Fibroblast of mammary gland (primary cell): ENCODE measurements at regions not wholly inside any gene's neighbourhood (a gene's known extent, or its start where the extent isn't known, plus 50 kb on each side); places are given as distances from the start of the nearest gene placed in this dataset.
A peak's percentile ranks its signal among the peaks of the same experiment; 100 is the strongest.

Source experiments
- DNase-seq: peaks from one replicate; pipeline ENCODE4 v3.0.0-alpha.2; 2010; ENCODE audit warnings: low read depth
- H3K4me3 ChIP-seq: 2 replicates; pipeline ENCODE4 v1.5.1; 2011; ENCODE audit warnings: low read depth, mild to moderate bottlenecking, low read length, moderate library complexity; ENCODE audit not compliant: control insufficient read depth
- TF ChIP-seq, protein P1 (sequence below): conservative IDR thresholded peaks from 2 replicates; pipeline ENCODE4 v1.5.1; 2011; ENCODE audit warnings: low read depth, low read length, inconsistent platforms; ENCODE audit not compliant: control insufficient read depth, insufficient read depth

DNA sequence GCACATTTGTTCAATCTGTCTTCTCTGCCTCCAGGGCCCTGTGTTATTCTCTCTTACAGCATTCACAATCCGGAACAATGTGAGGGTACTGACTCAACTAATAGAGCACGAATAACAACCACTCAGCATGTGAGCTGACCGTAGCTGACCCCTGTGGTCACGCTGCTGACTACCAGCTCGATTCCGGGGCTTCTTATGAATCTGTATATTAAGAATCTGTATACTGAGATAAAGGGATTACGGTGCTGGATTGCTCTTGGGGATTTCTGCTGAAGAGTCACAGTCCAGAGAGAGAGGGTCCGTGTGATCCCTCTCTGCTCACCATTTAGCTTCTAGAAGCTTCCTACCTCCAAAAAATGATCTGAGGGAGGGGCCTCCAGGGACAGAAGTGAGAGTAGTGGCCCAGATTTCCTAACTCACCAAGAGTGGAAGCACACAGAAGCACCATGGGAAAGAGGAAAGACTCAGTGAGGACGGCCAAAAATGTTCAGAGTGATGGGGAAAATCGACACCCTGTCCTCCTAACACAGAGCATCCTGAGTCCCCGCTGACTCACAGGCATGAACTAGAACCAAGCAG, 156.2 kb downstream of the THBS2 start:
- H3K4me3 ChIP-seq = no peak overlapping the region
- TF ChIP-seq, protein P1, sequence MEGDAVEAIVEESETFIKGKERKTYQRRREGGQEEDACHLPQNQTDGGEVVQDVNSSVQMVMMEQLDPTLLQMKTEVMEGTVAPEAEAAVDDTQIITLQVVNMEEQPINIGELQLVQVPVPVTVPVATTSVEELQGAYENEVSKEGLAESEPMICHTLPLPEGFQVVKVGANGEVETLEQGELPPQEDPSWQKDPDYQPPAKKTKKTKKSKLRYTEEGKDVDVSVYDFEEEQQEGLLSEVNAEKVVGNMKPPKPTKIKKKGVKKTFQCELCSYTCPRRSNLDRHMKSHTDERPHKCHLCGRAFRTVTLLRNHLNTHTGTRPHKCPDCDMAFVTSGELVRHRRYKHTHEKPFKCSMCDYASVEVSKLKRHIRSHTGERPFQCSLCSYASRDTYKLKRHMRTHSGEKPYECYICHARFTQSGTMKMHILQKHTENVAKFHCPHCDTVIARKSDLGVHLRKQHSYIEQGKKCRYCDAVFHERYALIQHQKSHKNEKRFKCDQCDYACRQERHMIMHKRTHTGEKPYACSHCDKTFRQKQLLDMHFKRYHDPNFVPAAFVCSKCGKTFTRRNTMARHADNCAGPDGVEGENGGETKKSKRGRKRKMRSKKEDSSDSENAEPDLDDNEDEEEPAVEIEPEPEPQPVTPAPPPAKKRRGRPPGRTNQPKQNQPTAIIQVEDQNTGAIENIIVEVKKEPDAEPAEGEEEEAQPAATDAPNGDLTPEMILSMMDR = no peak
- peak; percentile 98 for DNase-seq

DNA sequence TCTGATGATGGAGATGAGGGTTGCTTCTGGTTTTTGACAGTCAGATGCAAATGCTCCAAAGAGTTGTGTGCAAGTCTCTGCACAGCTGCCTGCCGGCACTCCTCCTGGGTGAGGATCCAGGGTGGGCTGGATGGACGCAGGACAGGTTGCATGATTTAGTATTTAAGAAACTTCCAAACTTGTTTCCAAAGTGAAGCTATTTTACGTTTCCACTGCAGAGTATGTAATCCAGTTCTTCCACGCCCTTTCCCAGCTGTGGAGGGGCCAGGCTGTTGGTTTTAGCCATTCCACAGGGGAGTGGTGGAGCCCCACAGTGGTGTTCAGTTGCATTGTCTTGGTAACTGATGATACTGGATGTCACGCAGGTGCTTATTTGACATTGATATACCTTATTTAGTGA, 157.3 kb downstream of the THBS2 start:
- TF ChIP-seq, protein P1 = peak; percentile 22
- no peak overlapping the region for H3K4me3 ChIP-seq
- peak; percentile 33 for DNase-seq

DNA sequence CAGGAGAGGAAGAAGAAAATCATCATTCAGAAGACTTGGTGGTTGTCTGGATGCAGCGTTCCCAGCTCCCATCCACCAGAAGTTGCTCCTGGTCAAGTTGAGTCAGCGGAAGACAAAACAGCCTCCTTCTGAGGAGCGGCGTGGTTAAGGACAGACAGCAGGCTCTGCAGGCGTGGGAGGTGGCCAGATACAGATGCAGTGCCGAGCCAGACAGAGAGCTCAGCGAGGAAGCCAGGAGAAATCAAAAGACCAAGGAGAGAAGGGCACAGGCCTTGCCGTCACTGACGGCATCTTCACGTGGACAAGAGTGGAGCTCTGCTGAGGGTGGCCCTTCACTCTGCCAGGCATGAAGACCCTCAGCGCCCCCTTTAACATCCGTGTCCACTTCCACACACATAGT, 158.5 kb downstream of the THBS2 start:
- no peak overlapping the region for H3K4me3 ChIP-seq
- TF ChIP-seq, protein P1 = no peak
- DNase-seq = peak; percentile 66

DNA sequence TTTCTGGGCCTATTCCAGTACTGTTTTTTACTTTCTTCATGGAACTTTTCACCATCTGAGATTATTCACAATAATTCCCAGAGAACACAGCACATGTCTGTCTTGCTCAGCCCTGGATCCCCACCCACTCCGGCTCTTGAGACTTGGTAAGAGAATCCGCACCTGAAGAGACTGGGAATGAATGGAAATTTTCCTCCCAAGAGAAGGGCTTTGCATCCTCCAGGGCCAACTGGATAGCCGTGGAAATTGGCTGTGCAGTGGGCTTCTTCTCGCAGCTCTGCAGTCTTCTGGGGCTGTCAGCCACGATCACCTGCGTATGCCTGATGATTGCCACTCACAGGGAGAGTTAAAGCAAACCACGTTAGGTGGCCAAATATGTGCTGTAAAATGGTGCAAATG, 159.1 kb downstream of the THBS2 start:
- H3K4me3 ChIP-seq = no peak overlapping the region
- DNase-seq = no peak
- TF ChIP-seq, protein P1 = no peak

DNA sequence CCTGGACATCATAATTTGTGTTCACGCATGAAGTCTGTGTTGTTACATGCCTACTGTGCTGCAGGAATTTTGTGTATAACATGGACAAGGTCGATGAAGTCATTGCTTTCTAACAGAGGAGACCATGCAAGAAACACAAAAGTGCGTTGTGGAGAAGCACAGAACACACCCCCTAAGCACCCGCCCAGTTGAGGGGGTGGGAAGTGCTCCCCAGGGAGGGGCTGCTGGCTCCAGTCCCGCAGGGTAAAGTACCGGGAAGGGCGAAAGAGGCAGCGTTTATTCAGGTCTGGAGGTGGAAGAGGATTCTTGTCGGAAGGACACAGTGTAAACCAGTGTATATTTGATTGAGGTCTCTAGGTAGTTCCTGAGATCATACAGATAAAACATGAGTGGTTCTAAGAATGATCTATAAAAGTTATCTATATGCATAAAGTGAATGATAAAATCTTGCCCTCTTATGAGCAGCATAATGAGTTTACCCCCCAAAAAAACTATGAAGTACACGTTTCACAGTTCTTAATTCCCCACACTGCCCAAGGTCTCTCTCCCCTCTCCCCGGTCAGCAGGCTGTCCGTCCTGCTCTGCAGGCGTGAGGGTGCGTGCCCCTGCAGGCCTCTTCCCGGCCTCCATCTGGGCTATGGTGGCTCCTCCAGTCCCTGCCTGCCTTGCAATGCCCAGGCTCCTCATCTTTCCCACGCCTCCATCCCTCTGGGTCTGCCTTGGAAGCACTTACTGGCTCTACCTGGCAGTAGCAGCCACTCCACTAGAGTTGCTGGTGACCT, 159.7 kb downstream of the THBS2 start:
- TF ChIP-seq, protein P1 = no peak
- DNase-seq = peak; percentile 29
- no peak overlapping the region for H3K4me3 ChIP-seq

DNA sequence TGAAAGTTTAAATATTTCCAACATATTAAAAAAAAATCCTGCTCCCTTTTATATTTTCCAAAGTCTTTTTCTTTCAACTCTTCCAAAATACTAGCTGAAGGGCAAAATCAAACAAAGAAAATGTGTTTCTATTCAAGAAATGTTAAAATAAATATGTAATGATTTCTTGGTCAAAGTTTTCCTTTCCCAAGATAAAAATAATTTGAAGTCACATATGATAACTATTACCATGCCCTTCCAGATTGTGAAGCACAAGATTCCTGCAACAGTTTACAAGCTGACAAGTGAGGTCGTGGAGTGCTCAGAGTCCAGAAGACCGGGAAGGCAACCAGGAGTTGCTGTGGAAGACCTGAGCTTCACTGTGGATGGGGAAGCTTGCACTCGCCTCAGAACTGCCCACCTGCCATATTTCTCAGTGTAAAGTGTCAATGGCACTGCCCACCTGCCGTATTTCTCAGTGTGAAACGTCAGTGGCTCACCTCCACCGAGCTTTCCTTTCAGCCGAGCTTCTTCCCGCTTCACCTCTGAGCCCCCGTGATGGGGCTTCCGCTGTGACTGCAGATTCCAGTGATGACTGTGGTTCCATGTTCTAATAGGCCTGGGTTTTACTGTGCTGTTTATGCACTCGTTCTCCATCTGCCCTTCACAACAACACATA, 160.5 kb downstream of the THBS2 start:
- H3K4me3 ChIP-seq = no peak overlapping the region
- TF ChIP-seq, protein P1 = no peak
- no peak for DNase-seq
